Kidney (tissue), 13 donors: ENCODE measurements at regions not wholly inside any gene's neighbourhood (a gene's known extent, or its start where the extent isn't known, plus 50 kb on each side); places are given as distances from the start of the nearest gene placed in this dataset.

Source experiments
- DNase-seq, 5 donors: peaks; one replicate each; pipeline ENCODE4 v3.0.0-alpha.2; 2013 to 2020
- FAIRE-seq: peaks from 2 replicates; lab custom pipeline; 2012; peaks lifted over from hg19 to GRCh38; lab: Jason Lieb, UNC
- H3K27ac ChIP-seq, 2 donors: one replicate each; pipeline ENCODE4 v1.7.0; 2013; ENCODE audit warnings: low read depth in 2 of 2, low read length in 2 of 2, inconsistent platforms in 1 of 2
- H3K27me3 ChIP-seq: one replicate; pipeline ENCODE4 v1.7.1; 2013; ENCODE audit warnings: low read length, inconsistent platforms; ENCODE audit not compliant: control insufficient read depth, insufficient read depth
- H3K36me3 ChIP-seq, 3 donors: one replicate each; pipeline versions ENCODE4 v1.7.0 to v1.7.1; 2013; ENCODE audit warnings: low read length in 3 of 3, control low read depth in 1 of 3, inconsistent platforms in 1 of 3; ENCODE audit not compliant: insufficient read depth in 3 of 3, control insufficient read depth in 2 of 3
- H3K4me1 ChIP-seq, 3 donors: one replicate each; pipeline versions ENCODE4 v1.7.0 to v1.7.1; 2013; ENCODE audit warnings: low read length in 3 of 3, inconsistent platforms in 1 of 3, low read depth in 1 of 3; ENCODE audit not compliant: control insufficient read depth in 2 of 3, insufficient read depth in 2 of 3
- H3K4me3 ChIP-seq, 3 donors: one replicate each; pipeline versions ENCODE4 v1.7.0 to v1.8.1; 2013; ENCODE audit warnings: low read length in 3 of 3, control low read depth in 1 of 3, inconsistent platforms in 1 of 3
- H3K9ac ChIP-seq, 3 donors: one replicate each; pipeline versions ENCODE4 v1.7.0 to v1.7.1; 2013; ENCODE audit warnings: low read length in 3 of 3, control low read depth in 1 of 3, inconsistent platforms in 1 of 3
- H3K9me3 ChIP-seq, 3 donors: one replicate each; pipeline versions ENCODE4 v1.7.0 to v1.7.1; 2013; ENCODE audit warnings: low read length in 3 of 3, control low read depth in 1 of 3, inconsistent platforms in 1 of 3; ENCODE audit not compliant: control insufficient read depth in 2 of 3, insufficient read depth in 1 of 3
- CTCF ChIP-seq: IDR thresholded peaks from 3 replicates; pipeline ENCODE4 v1.5.1; 2012; ENCODE audit warnings: mild to moderate bottlenecking, moderate library complexity, borderline replicate concordance; ENCODE audit not compliant: insufficient read depth; ENCODE audit errors: extremely low read depth
- intact Hi-C: fragments of 100-400 bp; cut with DNase I; formaldehyde crosslinking; loops from one replicate; pipeline ENCODE4 v1.11.1; 2022
- donor health status: control.
- donor health status: control.
- donor health status: control.
- donor health status: control.
- donor health status: control.
- donor health status: DM: yes; HTN: yes; CAD: no.
- donor health status: Normal renal cell carcinoma (clear cell type).

DNA sequence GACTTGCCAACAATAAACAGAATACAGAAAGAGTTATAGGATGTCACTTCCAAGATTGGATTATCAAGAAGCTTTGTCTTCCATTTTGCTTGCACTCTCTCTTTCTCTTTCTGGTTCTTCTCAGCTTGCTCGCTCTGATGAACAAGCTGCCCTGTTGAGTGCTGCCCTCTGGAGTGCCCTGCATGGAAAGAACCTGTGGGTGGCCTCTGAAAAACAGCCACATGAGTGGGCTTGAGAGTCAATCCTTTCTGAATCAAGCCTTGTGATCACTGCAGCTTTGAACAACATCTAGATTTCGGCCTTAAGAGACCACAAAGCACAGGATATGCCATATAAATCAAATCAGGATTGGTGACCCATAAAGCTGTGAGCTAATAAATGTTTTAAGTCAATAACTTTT, 185.1 kb downstream of the KIF2B start:
- Histone ChIP-seq H3K9me3 (no peaks in the 10 kb centered on the region), H3K36me3 (no peaks in the 10 kb centered on the region), H3K27me3 (no peaks in the 10 kb centered on the region), H3K9ac (no peak overlapping the region), H3K4me3 (no peak overlapping the region), H3K27ac (no peak overlapping the region), H3K4me1 (no peaks in the 10 kb centered on the region)
- TF ChIP-seq CTCF, result no peak
- intact Hi-C loops, result no loop called here
- DNase-seq (peak in 2 of 5 donors; percentile 5 to 10), FAIRE-seq (no peak)

DNA sequence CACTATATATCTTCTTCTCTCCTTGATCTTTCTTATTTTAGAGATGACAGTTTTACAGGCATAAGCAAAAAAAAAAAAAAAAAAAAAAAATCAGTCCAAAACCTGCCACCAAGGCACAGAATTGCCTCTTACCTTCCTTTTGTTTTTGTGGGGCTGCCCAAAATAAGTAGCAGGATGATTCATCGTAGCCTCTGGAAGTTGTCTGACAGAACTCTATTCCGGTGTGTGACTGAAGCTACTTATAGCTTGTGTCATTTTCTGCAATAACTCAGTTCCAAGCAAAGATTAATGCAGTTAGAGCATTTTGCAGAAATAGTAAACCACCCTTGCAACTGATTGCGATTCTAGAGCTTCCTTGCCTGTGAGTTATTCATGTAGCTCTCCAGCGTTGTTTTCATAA, 186.8 kb downstream of the KIF2B start:
- H3K4me3 ChIP-seq, result no peak overlapping the region
- TF ChIP-seq CTCF, result no peak
- no peaks in the 10 kb centered on the region for H3K9me3 ChIP-seq
- H3K9ac ChIP-seq, result no peak overlapping the region
- no peak overlapping the region for H3K27ac ChIP-seq
- H3K36me3 ChIP-seq, result no peaks in the 10 kb centered on the region
- H3K4me1 ChIP-seq, result no peaks in the 10 kb centered on the region
- FAIRE-seq (no peak), DNase-seq (no peak)
- H3K27me3 ChIP-seq, result no peaks in the 10 kb centered on the region
- intact Hi-C loops, result no loop called here

DNA sequence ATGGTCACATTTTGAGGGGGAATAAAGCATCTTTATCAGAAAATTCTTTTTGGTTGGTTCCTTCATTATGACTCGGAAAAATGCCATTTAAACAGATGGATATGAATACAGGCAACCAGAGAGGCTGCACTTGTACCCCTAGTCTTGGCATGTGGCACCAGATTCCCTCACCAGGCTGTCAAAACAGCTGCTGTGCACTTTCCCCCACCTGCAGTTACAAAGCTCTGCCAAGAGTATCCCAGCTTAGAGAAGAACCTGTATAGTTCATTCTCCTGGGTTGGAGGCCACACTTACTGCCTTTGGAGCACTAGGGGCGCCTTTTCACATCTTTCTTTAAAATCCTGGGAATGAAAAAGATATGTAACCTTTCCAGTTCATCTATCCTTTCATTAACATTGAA, 190.3 kb downstream of the KIF2B start:
- DNase-seq (no peak), FAIRE-seq (no peak)
- H3K9ac ChIP-seq, result no peak overlapping the region
- H3K27ac ChIP-seq, result no peak overlapping the region
- no peak for TF ChIP-seq CTCF
- intact Hi-C loops, result no loop called here
- H3K27me3 ChIP-seq, result no peaks in the 10 kb centered on the region
- no peaks in the 10 kb centered on the region for H3K4me1 ChIP-seq
- H3K9me3 ChIP-seq, result no peaks in the 10 kb centered on the region
- no peak overlapping the region for H3K4me3 ChIP-seq
- no peaks in the 10 kb centered on the region for H3K36me3 ChIP-seq

- H3K4me3 ChIP-seq, result no peak overlapping the region
- FAIRE-seq (no peak), DNase-seq (no peak)
- H3K9me3 ChIP-seq, result peaks cover 0 to 7% (median 0%) of the 10 kb centered on the region in 3 donors
- H3K36me3 ChIP-seq, result no peaks in the 10 kb centered on the region
- H3K4me1 ChIP-seq, result no peaks in the 10 kb centered on the region
- no peak for TF ChIP-seq CTCF
- no peak overlapping the region for H3K9ac ChIP-seq
- no peaks in the 10 kb centered on the region for H3K27me3 ChIP-seq
- H3K27ac ChIP-seq, result no peak overlapping the region
- intact Hi-C loops, result no loop called here
Measured at GRCh38 chr17:54015734-54016133, 193.0 kb downstream of the KIF2B start.
